GM06990 (cell line): ENCODE measurements at regions not wholly inside any gene's neighbourhood (a gene's known extent, or its start where the extent isn't known, plus 50 kb on each side); places are given as distances from the start of the nearest gene placed in this dataset.

Source experiments
- DNase-seq: peaks from one replicate; pipeline ENCODE4 v3.0.0-alpha.2; 2011; ENCODE audit not compliant: insufficient read length; ENCODE audit errors: extremely low read depth
- H3K27me3 ChIP-seq: replicated peaks from 2 replicates; pipeline ENCODE4 v1.6.0; 2011; ENCODE audit warnings: low read length; ENCODE audit not compliant: control insufficient read depth, insufficient read depth
- H3K36me3 ChIP-seq: 2 replicates; pipeline ENCODE4 v1.5.1; 2011; ENCODE audit warnings: low read length; ENCODE audit not compliant: control insufficient read depth, insufficient read depth
- H3K4me3 ChIP-seq: replicated peaks from 2 replicates; pipeline ENCODE4 v1.5.1; 2011; ENCODE audit warnings: low read depth, mild to moderate bottlenecking, control low read depth, low read length
- TF ChIP-seq, protein P1 (sequence below): IDR thresholded peaks from 2 replicates; pipeline ENCODE4 v1.5.1; 2011; ENCODE audit warnings: low read length, control low read depth, mild to moderate bottlenecking, inconsistent platforms; ENCODE audit not compliant: insufficient read depth, poor library complexity, severe bottlenecking

- no peaks in the 10 kb centered on the region for H3K36me3 ChIP-seq
- no peak for DNase-seq
- TF ChIP-seq, protein P1, sequence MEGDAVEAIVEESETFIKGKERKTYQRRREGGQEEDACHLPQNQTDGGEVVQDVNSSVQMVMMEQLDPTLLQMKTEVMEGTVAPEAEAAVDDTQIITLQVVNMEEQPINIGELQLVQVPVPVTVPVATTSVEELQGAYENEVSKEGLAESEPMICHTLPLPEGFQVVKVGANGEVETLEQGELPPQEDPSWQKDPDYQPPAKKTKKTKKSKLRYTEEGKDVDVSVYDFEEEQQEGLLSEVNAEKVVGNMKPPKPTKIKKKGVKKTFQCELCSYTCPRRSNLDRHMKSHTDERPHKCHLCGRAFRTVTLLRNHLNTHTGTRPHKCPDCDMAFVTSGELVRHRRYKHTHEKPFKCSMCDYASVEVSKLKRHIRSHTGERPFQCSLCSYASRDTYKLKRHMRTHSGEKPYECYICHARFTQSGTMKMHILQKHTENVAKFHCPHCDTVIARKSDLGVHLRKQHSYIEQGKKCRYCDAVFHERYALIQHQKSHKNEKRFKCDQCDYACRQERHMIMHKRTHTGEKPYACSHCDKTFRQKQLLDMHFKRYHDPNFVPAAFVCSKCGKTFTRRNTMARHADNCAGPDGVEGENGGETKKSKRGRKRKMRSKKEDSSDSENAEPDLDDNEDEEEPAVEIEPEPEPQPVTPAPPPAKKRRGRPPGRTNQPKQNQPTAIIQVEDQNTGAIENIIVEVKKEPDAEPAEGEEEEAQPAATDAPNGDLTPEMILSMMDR: no peak
- no peak overlapping the region for H3K4me3 ChIP-seq
- H3K27me3 ChIP-seq: peaks cover 1% of the 10 kb centered on the region; the same call in 1 of the 2 replicates
These were observed 200.0 kb downstream of the PTPRU start for GRCh38 chr1:29436181-29436785.

GRCh38 chr1:29433830-29434229, 197.5 kb downstream of the PTPRU start:
- H3K27me3 ChIP-seq: peaks cover 1% of the 10 kb centered on the region; the same call in 1 of the 2 replicates
- H3K36me3 ChIP-seq: no peaks in the 10 kb centered on the region
- TF ChIP-seq, protein P1: no peak
- no peak for DNase-seq
- no peak overlapping the region for H3K4me3 ChIP-seq

DNA sequence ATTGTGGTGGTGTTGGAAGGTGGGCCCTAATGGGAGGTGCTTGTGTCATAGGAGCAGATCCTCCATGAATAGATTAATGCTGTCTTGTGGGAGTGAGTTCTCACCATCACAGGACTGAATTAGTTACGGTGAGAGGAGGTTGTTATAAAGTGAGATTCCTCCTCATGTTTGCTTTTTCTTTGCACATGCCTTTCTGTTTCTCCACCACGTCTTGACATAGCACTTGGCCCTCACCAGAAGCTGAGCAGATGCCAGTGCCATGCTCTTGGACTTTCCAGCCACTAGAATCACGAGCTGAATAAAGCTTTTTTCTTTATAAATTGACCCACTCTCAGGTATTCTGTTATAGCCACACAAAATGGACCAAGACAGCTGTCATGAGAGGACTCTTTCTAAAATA, 194.8 kb downstream of the PTPRU start:
- TF ChIP-seq, protein P1: no peak
- no peak overlapping the region for H3K4me3 ChIP-seq
- H3K36me3 ChIP-seq: no peaks in the 10 kb centered on the region
- DNase-seq: no peak
- H3K27me3 ChIP-seq: no peaks in the 10 kb centered on the region; the same call in 1 of the 2 replicates

DNA sequence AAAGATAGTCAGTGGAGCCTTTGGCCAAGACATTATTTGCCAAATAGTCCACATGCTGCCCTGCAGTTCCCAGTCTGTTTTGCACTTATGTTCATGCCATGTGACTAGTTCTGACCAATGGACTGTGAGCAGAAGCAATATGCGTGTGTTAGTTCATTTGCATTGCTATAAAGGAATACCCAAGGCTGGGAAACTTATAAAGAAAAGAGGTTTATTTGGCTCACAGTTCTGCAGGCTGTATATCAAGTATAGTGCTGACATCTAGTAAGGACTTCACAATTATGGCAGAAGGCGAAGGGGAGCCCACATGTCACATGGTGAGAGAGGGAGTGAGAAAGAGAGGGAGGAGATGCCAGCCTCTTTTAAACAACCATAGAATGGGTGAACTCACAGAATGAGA, 193.3 kb downstream of the PTPRU start:
- no peak for DNase-seq
- Histone ChIP-seq H3K27me3 (no peaks in the 10 kb centered on the region; the same call in none of the 2 replicates), H3K36me3 (no peaks in the 10 kb centered on the region), H3K4me3 (no peak overlapping the region)
- TF ChIP-seq, protein P1: no peak

DNA sequence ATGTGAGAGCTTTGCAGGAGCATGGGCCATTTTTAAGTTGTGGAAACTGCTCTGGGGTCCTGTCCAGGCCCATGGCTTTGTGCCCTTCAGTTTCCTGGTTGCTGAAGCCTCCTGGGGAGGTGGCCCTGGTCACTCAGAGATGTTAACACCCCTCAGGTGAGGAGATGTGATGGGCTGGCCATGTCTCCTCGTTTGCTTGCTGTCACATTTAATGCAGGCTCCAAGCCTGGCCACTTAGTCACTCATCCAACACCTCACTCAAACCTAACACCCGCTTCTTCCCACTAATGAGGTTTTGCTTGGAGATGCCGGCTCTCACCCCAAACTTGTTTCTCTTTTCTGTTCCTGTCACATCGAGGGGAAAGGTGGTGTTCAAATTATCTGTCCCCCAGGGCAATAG, 192.7 kb downstream of the PTPRU start:
- Histone ChIP-seq H3K36me3 (no peaks in the 10 kb centered on the region), H3K27me3 (no peaks in the 10 kb centered on the region; the same call in none of the 2 replicates), H3K4me3 (no peak overlapping the region)
- TF ChIP-seq, protein P1: no peak
- DNase-seq: no peak

DNA sequence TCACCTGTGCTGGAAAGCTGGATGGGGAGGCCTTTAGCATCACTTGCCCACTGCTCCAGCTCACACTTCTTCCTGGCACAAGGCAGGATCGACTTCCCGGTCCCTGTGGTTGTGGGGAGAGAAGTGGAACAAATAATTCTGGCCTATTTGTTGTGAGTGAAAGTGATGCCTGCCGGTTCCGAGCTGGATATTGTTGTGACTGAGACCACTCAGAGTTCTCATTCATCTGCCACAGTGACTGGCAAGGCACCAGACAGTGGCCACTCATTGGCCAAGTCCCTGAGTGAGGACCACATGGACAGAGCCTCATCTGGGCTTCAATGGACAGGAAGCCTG, 191.9 kb downstream of the PTPRU start:
- Histone ChIP-seq H3K27me3 (no peaks in the 10 kb centered on the region; the same call in none of the 2 replicates), H3K36me3 (no peaks in the 10 kb centered on the region), H3K4me3 (no peak overlapping the region)
- DNase-seq: no peak
- TF ChIP-seq, protein P1: no peak
